ENCODE measurements at regions not wholly inside any gene's neighbourhood (a gene's known extent, or its start where the extent isn't known, plus 50 kb on each side); places are given as distances from the start of the nearest gene placed in this dataset.

DNA sequence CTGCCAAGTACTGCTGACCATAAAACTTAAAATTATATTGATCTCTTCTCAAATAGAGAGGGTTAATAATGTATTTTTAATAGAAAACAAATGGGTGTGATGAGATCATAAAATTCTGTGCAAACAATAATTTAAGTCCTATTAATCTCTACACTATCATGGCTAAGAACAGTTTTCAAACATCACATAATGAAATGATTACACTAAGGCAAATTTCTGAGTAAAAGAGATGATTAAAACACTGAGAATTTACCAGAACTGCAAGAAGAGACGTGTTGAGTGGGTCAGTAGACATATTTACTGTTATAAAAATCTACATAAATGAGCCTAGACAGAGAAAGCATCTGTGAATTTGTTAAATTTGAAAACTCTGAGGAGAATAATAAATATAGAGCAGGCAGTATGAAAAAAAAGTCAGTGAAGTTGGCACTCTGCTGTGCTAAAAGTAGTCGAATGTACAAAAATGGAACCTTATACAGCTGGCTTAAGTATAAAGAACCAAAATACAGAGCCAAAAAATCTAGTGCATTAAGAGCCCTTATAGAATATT is 302.6 kb upstream of the MANEA start:
- TF ChIP-seq, protein P1, sequence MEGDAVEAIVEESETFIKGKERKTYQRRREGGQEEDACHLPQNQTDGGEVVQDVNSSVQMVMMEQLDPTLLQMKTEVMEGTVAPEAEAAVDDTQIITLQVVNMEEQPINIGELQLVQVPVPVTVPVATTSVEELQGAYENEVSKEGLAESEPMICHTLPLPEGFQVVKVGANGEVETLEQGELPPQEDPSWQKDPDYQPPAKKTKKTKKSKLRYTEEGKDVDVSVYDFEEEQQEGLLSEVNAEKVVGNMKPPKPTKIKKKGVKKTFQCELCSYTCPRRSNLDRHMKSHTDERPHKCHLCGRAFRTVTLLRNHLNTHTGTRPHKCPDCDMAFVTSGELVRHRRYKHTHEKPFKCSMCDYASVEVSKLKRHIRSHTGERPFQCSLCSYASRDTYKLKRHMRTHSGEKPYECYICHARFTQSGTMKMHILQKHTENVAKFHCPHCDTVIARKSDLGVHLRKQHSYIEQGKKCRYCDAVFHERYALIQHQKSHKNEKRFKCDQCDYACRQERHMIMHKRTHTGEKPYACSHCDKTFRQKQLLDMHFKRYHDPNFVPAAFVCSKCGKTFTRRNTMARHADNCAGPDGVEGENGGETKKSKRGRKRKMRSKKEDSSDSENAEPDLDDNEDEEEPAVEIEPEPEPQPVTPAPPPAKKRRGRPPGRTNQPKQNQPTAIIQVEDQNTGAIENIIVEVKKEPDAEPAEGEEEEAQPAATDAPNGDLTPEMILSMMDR (IDR thresholded peaks at IDR 0.05), result no peak
- TF ChIP-seq IRF1 (CRISPR knock-in tag; IDR thresholded peaks at IDR 0.05) (no peak), FOXJ3 (CRISPR knock-in tag; IDR thresholded peaks at IDR 0.05; ENCODE audit: borderline replicate concordance) (no peak)

Data from WTC11 (cell line).